DOHH2 (cell line): ENCODE measurements at regions not wholly inside any gene's neighbourhood (a gene's known extent, or its start where the extent isn't known, plus 50 kb on each side); places are given as distances from the start of the nearest gene placed in this dataset.

Experiments used
- H3F3A ChIP-seq: fragments of 200-600 bp; sonication (generic), shearing (Covaris generic); 2 replicates; pipeline ENCODE4 v1.6.0; 2016; ENCODE audit warnings: antibody characterized with exemption, mild to moderate bottlenecking; ENCODE audit not compliant: control insufficient read depth, insufficient read depth
- H3K27ac ChIP-seq: fragments of 200-600 bp; sonication (generic); 2 replicates; pipeline ENCODE4 v1.5.1; 2014; ENCODE audit warnings: low read depth, mild to moderate bottlenecking, low read length, moderate library complexity
- H3K27me3 ChIP-seq: fragments of 200-600 bp; sonication (generic); 2 replicates; pipeline ENCODE4 v1.6.1; 2014; ENCODE audit warnings: mild to moderate bottlenecking, low read length, mixed read lengths; ENCODE audit not compliant: control insufficient read depth
- H3K36me3 ChIP-seq: fragments of 200-600 bp; sonication (generic); 2 replicates; pipeline ENCODE4 v1.6.1; 2014; ENCODE audit warnings: mild to moderate bottlenecking, low read length, moderate library complexity, mixed read lengths; ENCODE audit not compliant: control insufficient read depth
- H3K4me1 ChIP-seq: fragments of 200-600 bp; sonication (generic); 2 replicates; pipeline ENCODE4 v1.6.1; 2014; ENCODE audit warnings: mild to moderate bottlenecking, low read length, mixed read lengths; ENCODE audit not compliant: control insufficient read depth
- H3K4me2 ChIP-seq: fragments of 200-600 bp; sonication (generic); 2 replicates; pipeline ENCODE4 v1.6.0; 2014; ENCODE audit warnings: mild to moderate bottlenecking, low read length, moderate library complexity
- H3K4me3 ChIP-seq: fragments of 200-600 bp; sonication (generic); 2 replicates; pipeline ENCODE4 v1.5.1; 2014; ENCODE audit warnings: mild to moderate bottlenecking, low read length, mixed read lengths
- H3K79me2 ChIP-seq: fragments of 200-600 bp; sonication (generic); 2 replicates; pipeline ENCODE4 v1.6.1; 2014; ENCODE audit warnings: mild to moderate bottlenecking, low read length, mixed read lengths; ENCODE audit not compliant: control insufficient read depth
- H3K9me2 ChIP-seq: fragments of 200-600 bp; sonication (generic); replicated peaks from 2 replicates; pipeline ENCODE4 v1.6.1; 2014; ENCODE audit warnings: mild to moderate bottlenecking, low read length, mixed read lengths; ENCODE audit not compliant: control insufficient read depth
- H3K9me3 ChIP-seq: fragments of 200-600 bp; sonication (generic); 2 replicates; pipeline ENCODE4 v1.6.1; 2014; ENCODE audit warnings: antibody characterized with exemption, low read length, mixed read lengths; ENCODE audit not compliant: control insufficient read depth, insufficient read depth
- H4K20me1 ChIP-seq: fragments of 200-600 bp; sonication (generic); 2 replicates; pipeline ENCODE4 v1.6.0; 2014; ENCODE audit warnings: low read depth, mild to moderate bottlenecking, antibody characterized with exemption, low read length, moderate library complexity; ENCODE audit not compliant: control insufficient read depth, insufficient read depth
- CTCF ChIP-seq: fragments of 200-600 bp; sonication (generic); IDR thresholded peaks from one replicate; pipeline ENCODE4 v1.5.1; 2014; ENCODE audit warnings: antibody characterized with exemption, mild to moderate bottlenecking, low read depth, low read length; ENCODE audit not compliant: poor library complexity, severe bottlenecking
- EZH2phosphoT487 ChIP-seq: fragments of 200-600 bp; sonication (generic); IDR thresholded peaks from 2 replicates; pipeline ENCODE4 v1.6.1; 2017; ENCODE audit warnings: borderline replicate concordance, mild to moderate bottlenecking, antibody characterized with exemption, low read length, moderate library complexity, mixed read lengths

- TF ChIP-seq EZH2phosphoT487, result no peak
- TF ChIP-seq CTCF, result no peak
- Histone ChIP-seq H3K79me2 (no peaks in the 10 kb centered on the region), H3K4me2 (no peak overlapping the region), H3K36me3 (no peaks in the 10 kb centered on the region), H3K27me3 (no peaks in the 10 kb centered on the region), H3K9me2 (no peaks in the 10 kb centered on the region), H3K27ac (no peak overlapping the region), H3K9me3 (no peaks in the 10 kb centered on the region), H3F3A (no peaks in the 10 kb centered on the region), H3K4me1 (no peaks in the 10 kb centered on the region), H4K20me1 (no peaks in the 10 kb centered on the region), H3K4me3 (no peak overlapping the region)
Measured at GRCh38 chr11:104830508-104830907, 67.8 kb downstream of the CASP12 start.

DNA sequence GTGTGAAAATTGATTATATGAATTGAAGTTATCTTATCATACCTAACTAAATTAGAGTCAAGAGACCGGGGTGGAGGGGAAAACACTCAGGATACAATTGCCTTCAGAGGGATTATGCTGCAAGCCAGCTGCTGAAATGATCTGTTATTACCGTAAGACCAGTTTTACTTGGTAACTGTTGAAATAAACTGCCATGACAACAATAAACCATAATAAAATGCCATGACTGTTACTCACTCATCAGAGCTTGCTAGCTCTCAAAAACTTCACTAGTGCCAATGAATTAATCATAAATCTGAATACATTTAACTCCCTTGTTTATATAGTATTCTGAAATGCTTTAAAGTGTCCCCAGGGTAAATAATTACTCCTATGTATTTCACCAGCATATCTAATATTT lies 68.2 kb downstream of the CASP12 start:
- TF ChIP-seq CTCF (no peak), EZH2phosphoT487 (no peak)
- H3K4me2 ChIP-seq, result no peak overlapping the region
- no peaks in the 10 kb centered on the region for H3K36me3 ChIP-seq
- H3K9me3 ChIP-seq, result no peaks in the 10 kb centered on the region
- no peaks in the 10 kb centered on the region for H3F3A ChIP-seq
- H3K27me3 ChIP-seq, result no peaks in the 10 kb centered on the region
- no peaks in the 10 kb centered on the region for H3K9me2 ChIP-seq
- H3K79me2 ChIP-seq, result no peaks in the 10 kb centered on the region
- H4K20me1 ChIP-seq, result no peaks in the 10 kb centered on the region
- no peak overlapping the region for H3K4me3 ChIP-seq
- H3K4me1 ChIP-seq, result no peaks in the 10 kb centered on the region
- H3K27ac ChIP-seq, result no peak overlapping the region

DNA sequence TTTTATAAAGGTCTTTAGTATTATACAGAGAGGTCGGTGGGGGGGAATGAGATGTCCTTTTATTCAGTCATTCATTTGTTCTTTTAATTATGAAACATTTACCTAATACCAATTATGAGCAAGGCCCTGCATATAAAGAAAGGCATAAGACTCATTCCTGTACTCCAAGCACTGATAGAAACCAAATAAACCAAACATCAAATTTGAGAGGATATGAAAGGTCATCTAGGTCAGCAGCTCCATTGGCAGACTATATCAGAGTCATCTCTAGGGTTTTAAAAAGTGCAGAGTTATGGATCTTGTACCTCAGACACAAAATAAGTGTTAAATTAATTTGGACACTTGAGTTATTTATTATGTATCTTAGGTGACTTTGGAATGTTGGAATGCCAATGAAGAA lies 71.5 kb downstream of the CASP12 start:
- Histone ChIP-seq H3F3A (no peaks in the 10 kb centered on the region), H3K9me2 (no peaks in the 10 kb centered on the region), H3K27me3 (no peaks in the 10 kb centered on the region), H3K36me3 (no peaks in the 10 kb centered on the region), H3K4me2 (no peak overlapping the region), H3K79me2 (no peaks in the 10 kb centered on the region), H3K4me3 (no peak overlapping the region), H3K4me1 (no peaks in the 10 kb centered on the region), H4K20me1 (no peaks in the 10 kb centered on the region), H3K27ac (no peak overlapping the region), H3K9me3 (no peaks in the 10 kb centered on the region)
- TF ChIP-seq CTCF (no peak), EZH2phosphoT487 (no peak)

- H3K4me2 ChIP-seq, result no peak overlapping the region
- no peak overlapping the region for H3K27ac ChIP-seq
- H3K79me2 ChIP-seq, result no peaks in the 10 kb centered on the region
- TF ChIP-seq EZH2phosphoT487, result no peak
- no peak for TF ChIP-seq CTCF
- no peaks in the 10 kb centered on the region for H3F3A ChIP-seq
- H3K9me3 ChIP-seq, result no peaks in the 10 kb centered on the region
- H3K4me1 ChIP-seq, result no peaks in the 10 kb centered on the region
- no peaks in the 10 kb centered on the region for H3K9me2 ChIP-seq
- no peaks in the 10 kb centered on the region for H3K36me3 ChIP-seq
- no peaks in the 10 kb centered on the region for H3K27me3 ChIP-seq
- H3K4me3 ChIP-seq, result no peak overlapping the region
- no peaks in the 10 kb centered on the region for H4K20me1 ChIP-seq
Measured at GRCh38 chr11:104823657-104824056, 74.6 kb downstream of the CASP12 start.
